GM12892 (cell line): ENCODE measurements at regions not wholly inside any gene's neighbourhood (a gene's known extent, or its start where the extent isn't known, plus 50 kb on each side); places are given as distances from the start of the nearest gene placed in this dataset.

Experiments used
- POLR2A ChIP-seq: IDR thresholded peaks from 2 replicates; pipeline ENCODE4 v1.6.1; 2011; ENCODE audit warnings: low read depth, low read length, control low read depth
- POLR2AphosphoS5 ChIP-seq: IDR thresholded peaks from 2 replicates; pipeline ENCODE4 v1.6.1; 2011; ENCODE audit warnings: low read depth, low read length, control low read depth
- TAF1 ChIP-seq: IDR thresholded peaks from 2 replicates; pipeline ENCODE4 v1.6.1; 2011; ENCODE audit warnings: low read depth, mild to moderate bottlenecking, control low read depth, low read length, borderline replicate concordance

- TF ChIP-seq POLR2AphosphoS5, result no peak
- no peak for TF ChIP-seq TAF1
- TF ChIP-seq POLR2A, result no peak
These were observed 102.4 kb upstream of the CDH9 start for GRCh38 chr5:27140831-27141230.
